Astrocyte (in vitro differentiated cells and primary cell): ENCODE measurements at regions not wholly inside any gene's neighbourhood (a gene's known extent, or its start where the extent isn't known, plus 50 kb on each side); places are given as distances from the start of the nearest gene placed in this dataset.

Source experiments
- CTCF ChIP-seq: IDR thresholded peaks from 2 replicates; pipeline ENCODE4 v1.5.1; 2011; ENCODE audit warnings: low read depth, mild to moderate bottlenecking, inconsistent platforms, low read length, moderate library complexity; ENCODE audit not compliant: insufficient read depth
- EZH2 ChIP-seq: IDR thresholded peaks from 2 replicates; pipeline ENCODE4 v1.6.1; 2012; ENCODE audit warnings: mild to moderate bottlenecking, low read length, inconsistent platforms; ENCODE audit not compliant: insufficient read depth

DNA sequence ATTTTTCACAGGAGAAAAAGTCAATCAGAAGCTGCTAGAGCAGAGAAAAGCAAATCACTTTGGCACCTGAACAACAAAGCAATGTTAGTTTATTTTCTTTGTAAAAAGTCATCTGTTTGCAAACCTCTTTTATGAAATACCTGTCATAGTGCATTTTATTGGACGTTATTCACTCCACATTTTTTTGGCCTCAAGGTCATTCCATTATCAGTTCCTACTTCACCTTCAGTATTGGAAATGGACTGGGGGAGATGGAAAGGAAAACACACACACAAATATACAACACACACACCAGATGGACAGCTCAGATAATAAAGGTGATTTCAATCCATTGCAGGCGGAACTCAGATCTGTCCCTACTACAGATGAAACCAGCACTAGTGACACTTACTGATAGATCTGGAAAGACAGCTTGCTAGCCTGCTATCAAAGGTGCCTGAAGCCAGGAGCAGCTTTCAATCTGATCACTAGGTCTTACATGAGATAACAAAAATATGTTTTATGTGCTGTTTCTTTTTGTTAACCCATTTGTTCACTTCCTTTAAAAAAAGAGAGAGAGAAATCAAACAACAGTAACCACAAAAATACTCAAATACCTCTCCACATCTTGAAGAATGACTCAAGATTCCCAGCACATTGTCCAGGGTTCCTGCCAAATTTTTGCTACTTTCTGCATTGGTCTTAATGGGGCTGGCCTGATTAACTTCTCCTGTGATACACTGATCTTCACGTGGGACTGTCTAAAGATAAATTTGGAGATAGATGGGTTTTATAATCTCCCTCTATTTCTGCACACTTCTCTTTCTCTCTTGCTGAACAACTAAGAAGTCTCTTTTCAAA lies 844.3 kb upstream of the TENM4 start:
- no peak for TF ChIP-seq CTCF
- TF ChIP-seq EZH2: no peak
